HG02973 (cell line): ENCODE measurements at regions not wholly inside any gene's neighbourhood (a gene's known extent, or its start where the extent isn't known, plus 50 kb on each side); places are given as distances from the start of the nearest gene placed in this dataset.
A peak's percentile ranks its signal among the peaks of the same experiment; 100 is the strongest.
"Not testable (repeated sequence)": the region's sequence is repeated elsewhere in the genome, so short reads cannot be mapped to it uniquely, and the experiment has no call there.

Experiments used
- ATAC-seq: cut with Tn5 transposase; IDR thresholded peaks from one replicate; pipeline ENCODE4 v1.9.1; 2021; ENCODE audit warnings: moderate library complexity; ENCODE audit not compliant: unreplicated experiment

- no peak for ATAC-seq
These were observed 234.6 kb upstream of the AFF2 start for GRCh38 chrX:148265829-148266228.

GRCh38 chrX:148268673-148269072, 231.7 kb upstream of the AFF2 start:
- no peak for ATAC-seq

- no peak for ATAC-seq
These were observed 230.9 kb upstream of the AFF2 start for GRCh38 chrX:148269513-148269912.

- ATAC-seq = no peak
These were observed 229.9 kb upstream of the AFF2 start for GRCh38 chrX:148270499-148270898.

GRCh38 chrX:148271263-148271662, 229.2 kb upstream of the AFF2 start:
- no peak for ATAC-seq

GRCh38 chrX:148281920-148282319, 218.5 kb upstream of the AFF2 start:
- no peak for ATAC-seq

GRCh38 chrX:148282504-148282903, 217.9 kb upstream of the AFF2 start:
- no peak for ATAC-seq

- ATAC-seq = no peak
These were observed 216.4 kb upstream of the AFF2 start for GRCh38 chrX:148284056-148284455.

- ATAC-seq = no peak
These were observed 215.6 kb upstream of the AFF2 start for GRCh38 chrX:148284821-148285220.

GRCh38 chrX:148288451-148288850, 212.0 kb upstream of the AFF2 start:
- no peak for ATAC-seq

- no peak for ATAC-seq
These were observed 210.4 kb upstream of the AFF2 start for GRCh38 chrX:148290041-148290440.

- no peak for ATAC-seq
These were observed 209.5 kb upstream of the AFF2 start for GRCh38 chrX:148290931-148291330.

GRCh38 chrX:148298737-148299136, 201.7 kb upstream of the AFF2 start:
- no peak for ATAC-seq

GRCh38 chrX:148305214-148305613, 195.2 kb upstream of the AFF2 start:
- not testable (repeated sequence) for ATAC-seq

GRCh38 chrX:148309413-148309812, 191.0 kb upstream of the AFF2 start:
- no peak for ATAC-seq

GRCh38 chrX:148310426-148311165, 189.8 kb upstream of the AFF2 start:
- ATAC-seq = peak; percentile 93

GRCh38 chrX:148311544-148311943, 188.9 kb upstream of the AFF2 start:
- no peak for ATAC-seq

GRCh38 chrX:148314876-148315275, 185.5 kb upstream of the AFF2 start:
- no peak for ATAC-seq

- ATAC-seq = no peak
These were observed 184.0 kb upstream of the AFF2 start for GRCh38 chrX:148316446-148316845.

GRCh38 chrX:148322906-148323305, 177.5 kb upstream of the AFF2 start:
- ATAC-seq = no peak

GRCh38 chrX:148333989-148334388, 166.4 kb upstream of the AFF2 start:
- ATAC-seq = no peak

GRCh38 chrX:148337873-148338272, 162.5 kb upstream of the AFF2 start:
- ATAC-seq = no peak

- no peak for ATAC-seq
These were observed 145.5 kb upstream of the AFF2 start for GRCh38 chrX:148354916-148355315.
